ENCODE measurements at regions not wholly inside any gene's neighbourhood (a gene's known extent, or its start where the extent isn't known, plus 50 kb on each side); places are given as distances from the start of the nearest gene placed in this dataset.

- peak; percentile 69 for TF ChIP-seq CTCF (IDR thresholded peaks at IDR 0.05; ENCODE audit: insufficient read depth, low read length, poor library complexity, severe bottlenecking)
- TF ChIP-seq EZH2phosphoT487 (conservative IDR thresholded peaks at IDR 0.05; ENCODE audit: low read length) = no peak
These were observed 81.8 kb upstream of the FAM204A start for GRCh38 chr10:118423800-118424442.
